ENCODE measurements at regions not wholly inside any gene's neighbourhood (a gene's known extent, or its start where the extent isn't known, plus 50 kb on each side); places are given as distances from the start of the nearest gene placed in this dataset.

DNA sequence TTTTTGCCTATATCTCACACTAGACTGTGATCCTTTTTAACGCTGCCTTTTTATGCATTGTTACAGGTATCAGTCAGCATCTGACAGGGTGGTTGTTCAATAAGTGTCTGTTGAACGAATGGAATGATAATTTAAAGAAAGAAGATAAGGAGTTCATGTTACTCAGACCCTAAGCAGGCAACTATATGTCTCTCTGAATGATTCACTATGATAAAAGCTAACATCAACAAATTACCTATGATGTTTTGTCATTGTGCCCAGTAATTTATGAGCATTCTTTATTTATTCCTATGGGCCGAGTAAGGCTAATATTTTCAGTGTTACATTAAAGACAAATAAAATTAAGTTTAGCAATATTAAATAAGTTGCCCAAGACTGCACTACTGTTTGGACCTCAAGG is 435.0 kb upstream of the KIF2B start:
- TF ChIP-seq, protein P1, sequence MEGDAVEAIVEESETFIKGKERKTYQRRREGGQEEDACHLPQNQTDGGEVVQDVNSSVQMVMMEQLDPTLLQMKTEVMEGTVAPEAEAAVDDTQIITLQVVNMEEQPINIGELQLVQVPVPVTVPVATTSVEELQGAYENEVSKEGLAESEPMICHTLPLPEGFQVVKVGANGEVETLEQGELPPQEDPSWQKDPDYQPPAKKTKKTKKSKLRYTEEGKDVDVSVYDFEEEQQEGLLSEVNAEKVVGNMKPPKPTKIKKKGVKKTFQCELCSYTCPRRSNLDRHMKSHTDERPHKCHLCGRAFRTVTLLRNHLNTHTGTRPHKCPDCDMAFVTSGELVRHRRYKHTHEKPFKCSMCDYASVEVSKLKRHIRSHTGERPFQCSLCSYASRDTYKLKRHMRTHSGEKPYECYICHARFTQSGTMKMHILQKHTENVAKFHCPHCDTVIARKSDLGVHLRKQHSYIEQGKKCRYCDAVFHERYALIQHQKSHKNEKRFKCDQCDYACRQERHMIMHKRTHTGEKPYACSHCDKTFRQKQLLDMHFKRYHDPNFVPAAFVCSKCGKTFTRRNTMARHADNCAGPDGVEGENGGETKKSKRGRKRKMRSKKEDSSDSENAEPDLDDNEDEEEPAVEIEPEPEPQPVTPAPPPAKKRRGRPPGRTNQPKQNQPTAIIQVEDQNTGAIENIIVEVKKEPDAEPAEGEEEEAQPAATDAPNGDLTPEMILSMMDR (conservative IDR thresholded peaks at IDR 0.05; ENCODE audit: low read depth, low read length): no peak
- TF ChIP-seq EZH2 (IDR thresholded peaks at IDR 0.05; ENCODE audit: borderline replicate concordance, low read depth, low read length, poor library complexity, severe bottlenecking): no peak

Data from A673 (cell line).